ENCODE measurements at regions not wholly inside any gene's neighbourhood (a gene's known extent, or its start where the extent isn't known, plus 50 kb on each side); places are given as distances from the start of the nearest gene placed in this dataset.

DNA sequence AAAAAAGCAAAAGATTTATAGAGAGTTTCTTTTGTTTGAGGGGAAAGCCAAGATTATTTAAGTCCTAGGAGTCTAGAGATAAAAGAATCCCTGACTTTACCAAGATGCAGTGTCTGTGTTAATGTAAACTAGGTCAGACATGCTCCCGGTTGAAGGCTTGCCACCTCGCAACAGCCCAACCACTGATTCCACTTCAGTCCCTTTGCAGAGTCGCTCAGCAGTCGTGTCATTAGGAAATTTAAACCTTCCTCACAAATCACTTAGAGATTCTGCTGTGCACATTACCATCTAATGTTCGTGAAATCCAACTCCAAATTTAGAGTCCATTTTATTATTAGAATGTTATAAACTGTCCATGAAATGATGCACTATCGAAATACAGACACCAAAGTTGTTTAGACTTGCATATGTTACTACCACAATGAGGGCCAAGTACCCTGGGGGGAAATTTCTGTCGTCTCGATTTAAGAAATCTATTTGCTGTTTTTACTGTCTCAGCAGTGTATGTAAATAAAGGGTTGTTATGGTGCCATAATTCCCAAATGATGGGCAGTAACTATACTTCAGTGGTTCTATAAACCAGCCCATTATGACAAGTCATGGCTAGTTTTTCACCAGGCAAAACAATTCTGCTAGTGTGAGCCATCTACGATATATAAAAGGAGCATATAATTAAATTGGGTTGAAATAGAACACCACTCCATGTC lies 101.4 kb upstream of the MTNR1B start:
- Histone ChIP-seq H3K9me3 (ENCODE audit: insufficient read depth, low read depth, low read length) (no peaks in the 10 kb centered on the region), H3K4me3 (ENCODE audit: low read length) (no peak overlapping the region), H3K9ac (ENCODE audit: low read depth, low read length) (no peak overlapping the region), H3K36me3 (ENCODE audit: insufficient read depth, low read length) (no peaks in the 10 kb centered on the region), H3K4me1 (ENCODE audit: insufficient read depth, low read length) (no peaks in the 10 kb centered on the region), H3K27me3 (ENCODE audit: insufficient read depth, low read length) (no peaks in the 10 kb centered on the region), H3K27ac (ENCODE audit: low read depth, low read length) (no peak overlapping the region)
- WGBS = 94% methylated on average over 9 of the region's 9 CpGs

DNA sequence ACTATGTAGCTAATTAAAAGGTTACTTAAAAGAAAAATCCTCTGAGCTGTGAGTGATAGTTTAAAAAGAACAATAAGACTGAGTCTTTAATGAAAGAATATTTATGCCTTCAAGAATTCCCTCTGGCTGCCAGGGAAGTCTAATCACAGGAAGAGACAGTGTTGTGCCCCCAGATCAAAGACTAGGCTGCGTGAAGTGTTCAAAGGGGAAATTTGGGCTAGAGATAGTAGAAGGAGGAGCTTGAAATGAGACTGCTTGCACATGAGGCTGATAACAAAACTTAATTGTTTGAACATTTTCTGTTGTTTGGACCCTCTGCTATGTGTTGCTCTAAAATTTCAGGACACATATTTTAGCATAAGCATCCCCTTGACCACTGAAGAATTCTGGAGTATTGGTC lies 99.7 kb upstream of the MTNR1B start:
- Histone ChIP-seq H3K27me3 (ENCODE audit: insufficient read depth, low read length) (no peaks in the 10 kb centered on the region), H3K4me3 (ENCODE audit: low read length) (no peak overlapping the region), H3K9ac (ENCODE audit: low read depth, low read length) (no peak overlapping the region), H3K27ac (ENCODE audit: low read depth, low read length) (no peak overlapping the region), H3K36me3 (ENCODE audit: insufficient read depth, low read length) (no peaks in the 10 kb centered on the region), H3K4me1 (ENCODE audit: insufficient read depth, low read length) (no peaks in the 10 kb centered on the region), H3K9me3 (ENCODE audit: insufficient read depth, low read depth, low read length) (no peaks in the 10 kb centered on the region)
- WGBS = 88% methylated on average over 1 of the region's 1 CpG

DNA sequence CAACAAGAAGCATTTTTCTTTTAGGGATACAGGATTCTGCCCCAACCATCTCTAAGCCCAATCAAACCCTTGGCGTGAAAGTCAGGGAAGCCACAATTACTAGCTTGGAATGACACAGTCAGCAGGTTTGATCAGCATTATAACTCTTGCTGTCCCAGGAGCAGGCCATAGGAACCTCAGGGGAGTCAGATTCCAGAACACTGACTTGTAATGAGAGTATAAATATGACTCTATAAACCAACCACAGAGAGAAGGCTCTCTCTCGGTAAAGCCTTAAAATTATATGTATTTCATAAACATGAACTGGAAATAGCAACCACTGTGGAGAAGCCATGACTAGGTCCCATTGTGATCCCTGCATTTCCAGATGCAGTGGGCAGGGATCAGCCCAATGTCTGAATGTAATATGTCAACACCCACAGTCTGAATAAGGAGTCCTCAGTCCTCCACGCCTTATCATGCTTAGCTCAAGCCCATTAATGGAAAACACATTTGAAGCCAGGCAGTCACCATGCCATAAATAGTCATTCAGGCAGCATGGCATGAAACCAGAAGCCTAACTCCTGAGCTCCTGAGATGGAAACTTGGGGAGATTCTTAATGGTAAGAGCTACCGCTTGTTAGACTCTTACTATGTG lies 99.1 kb upstream of the MTNR1B start:
- H3K9me3 ChIP-seq (ENCODE audit: insufficient read depth, low read depth, low read length) = no peaks in the 10 kb centered on the region
- H3K4me1 ChIP-seq (ENCODE audit: insufficient read depth, low read length) = no peaks in the 10 kb centered on the region
- no peak overlapping the region for H3K27ac ChIP-seq (ENCODE audit: low read depth, low read length)
- no peak overlapping the region for H3K4me3 ChIP-seq (ENCODE audit: low read length)
- no peaks in the 10 kb centered on the region for H3K36me3 ChIP-seq (ENCODE audit: insufficient read depth, low read length)
- H3K9ac ChIP-seq (ENCODE audit: low read depth, low read length) = no peak overlapping the region
- no peaks in the 10 kb centered on the region for H3K27me3 ChIP-seq (ENCODE audit: insufficient read depth, low read length)
- WGBS = 92% methylated on average over 3 of the region's 4 CpGs

DNA sequence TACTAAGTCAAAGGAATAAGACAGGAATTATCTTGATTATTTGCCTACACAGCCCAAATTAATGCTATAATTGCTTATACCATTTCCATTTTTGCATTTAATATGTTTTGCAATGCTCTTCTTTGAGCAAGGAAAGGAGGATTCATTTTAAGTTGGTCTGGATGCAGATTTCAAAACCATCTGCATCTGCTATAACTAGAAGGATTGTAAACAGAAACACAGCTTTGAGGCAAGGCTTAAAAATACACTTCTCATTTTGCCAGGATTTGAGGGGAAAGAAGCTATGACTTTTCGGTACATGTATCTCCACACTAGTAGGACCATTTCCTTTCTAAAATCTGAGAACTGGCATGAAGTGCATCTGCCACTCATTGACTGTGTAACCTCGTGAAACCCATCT lies 95.9 kb upstream of the MTNR1B start:
- 99% methylated on average over 2 of the region's 2 CpGs for WGBS
- H3K27me3 ChIP-seq (ENCODE audit: insufficient read depth, low read length) = no peaks in the 10 kb centered on the region
- no peaks in the 10 kb centered on the region for H3K4me1 ChIP-seq (ENCODE audit: insufficient read depth, low read length)
- no peaks in the 10 kb centered on the region for H3K9me3 ChIP-seq (ENCODE audit: insufficient read depth, low read depth, low read length)
- H3K9ac ChIP-seq (ENCODE audit: low read depth, low read length) = no peak overlapping the region
- no peaks in the 10 kb centered on the region for H3K36me3 ChIP-seq (ENCODE audit: insufficient read depth, low read length)
- no peak overlapping the region for H3K4me3 ChIP-seq (ENCODE audit: low read length)
- no peak overlapping the region for H3K27ac ChIP-seq (ENCODE audit: low read depth, low read length)

DNA sequence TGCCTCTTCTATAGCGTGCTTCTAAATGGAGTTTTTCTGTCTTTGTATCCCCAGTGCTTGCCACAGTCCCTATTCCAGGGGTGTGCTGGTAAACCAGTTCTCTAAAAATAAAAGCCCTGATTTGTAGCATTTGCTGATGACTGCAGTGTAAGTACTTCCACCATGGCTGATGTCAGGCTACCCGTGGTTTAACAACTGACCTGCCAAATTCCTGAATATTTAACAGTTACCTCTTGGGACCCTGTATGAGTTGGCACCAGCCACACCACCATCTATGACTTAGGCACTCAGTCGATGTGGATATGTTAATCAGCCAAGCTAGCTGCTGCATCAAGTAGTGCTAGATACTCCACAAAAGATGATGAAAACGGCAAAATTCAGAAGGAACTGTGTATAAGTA lies 94.0 kb upstream of the MTNR1B start:
- Histone ChIP-seq H3K4me3 (ENCODE audit: low read length) (no peak overlapping the region), H3K9me3 (ENCODE audit: insufficient read depth, low read depth, low read length) (no peaks in the 10 kb centered on the region), H3K9ac (ENCODE audit: low read depth, low read length) (no peak overlapping the region), H3K36me3 (ENCODE audit: insufficient read depth, low read length) (no peaks in the 10 kb centered on the region), H3K4me1 (ENCODE audit: insufficient read depth, low read length) (peaks cover under 1% of the 10 kb centered on the region; the same call in 1 of the 2 replicates), H3K27me3 (ENCODE audit: insufficient read depth, low read length) (no peaks in the 10 kb centered on the region), H3K27ac (ENCODE audit: low read depth, low read length) (no peak overlapping the region)
- 83% methylated on average over 4 of the region's 4 CpGs for WGBS

DNA sequence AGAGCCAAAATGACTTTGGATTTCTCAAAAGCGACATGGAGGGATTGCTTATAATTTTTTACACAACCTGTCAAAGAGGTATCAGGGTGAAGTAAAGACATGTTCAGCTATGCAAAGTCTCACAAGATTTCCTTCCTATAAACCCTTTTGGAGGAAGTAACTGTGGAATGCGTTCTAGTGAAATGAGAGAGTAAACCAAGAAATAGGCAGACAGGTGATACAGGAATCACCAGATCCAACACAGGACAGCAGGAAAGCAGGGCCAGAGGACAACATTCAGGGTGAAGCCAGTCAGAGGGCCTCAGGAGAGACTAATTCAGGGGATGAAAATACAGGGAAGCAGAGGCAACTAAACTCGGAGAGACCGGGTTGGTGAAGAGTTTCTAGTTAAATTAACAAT lies 90.4 kb upstream of the MTNR1B start:
- Histone ChIP-seq H3K27me3 (ENCODE audit: insufficient read depth, low read length) (no peaks in the 10 kb centered on the region), H3K9ac (ENCODE audit: low read depth, low read length) (no peak overlapping the region), H3K36me3 (ENCODE audit: insufficient read depth, low read length) (no peaks in the 10 kb centered on the region), H3K9me3 (ENCODE audit: insufficient read depth, low read depth, low read length) (no peaks in the 10 kb centered on the region), H3K4me3 (ENCODE audit: low read length) (no peak overlapping the region), H3K4me1 (ENCODE audit: insufficient read depth, low read length) (peaks cover 4% of the 10 kb centered on the region; the same call in 1 of the 2 replicates), H3K27ac (ENCODE audit: low read depth, low read length) (no peak overlapping the region)
- WGBS = 100% methylated on average over 3 of the region's 4 CpGs

DNA sequence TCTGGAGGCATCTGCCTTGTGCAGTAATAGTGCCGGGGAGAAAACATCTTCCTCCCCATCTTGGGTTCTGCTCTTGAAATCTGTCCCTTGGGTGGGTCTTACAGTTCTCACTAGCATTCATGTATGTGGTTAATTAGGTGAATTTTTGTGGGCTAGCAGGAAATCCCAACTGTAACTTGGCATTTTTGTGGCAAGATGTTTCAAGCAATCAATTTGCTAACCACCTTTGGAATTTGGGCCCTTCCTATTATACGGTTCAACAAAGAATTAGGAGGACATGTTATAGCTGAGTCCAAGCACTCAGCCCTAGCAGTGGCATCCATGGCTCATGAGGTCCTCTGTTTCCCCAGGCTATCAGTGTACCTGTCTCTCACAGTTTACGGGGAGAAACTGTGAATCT lies 89.1 kb upstream of the MTNR1B start:
- no peaks in the 10 kb centered on the region for H3K36me3 ChIP-seq (ENCODE audit: insufficient read depth, low read length)
- no peaks in the 10 kb centered on the region for H3K27me3 ChIP-seq (ENCODE audit: insufficient read depth, low read length)
- no peak overlapping the region for H3K4me3 ChIP-seq (ENCODE audit: low read length)
- 87% methylated on average over 3 of the region's 3 CpGs for WGBS
- no peak overlapping the region for H3K9ac ChIP-seq (ENCODE audit: low read depth, low read length)
- no peaks in the 10 kb centered on the region for H3K9me3 ChIP-seq (ENCODE audit: insufficient read depth, low read depth, low read length)
- no peak overlapping the region for H3K27ac ChIP-seq (ENCODE audit: low read depth, low read length)
- H3K4me1 ChIP-seq (ENCODE audit: insufficient read depth, low read length) = peaks cover 4% of the 10 kb centered on the region; the same call in 1 of the 2 replicates

DNA sequence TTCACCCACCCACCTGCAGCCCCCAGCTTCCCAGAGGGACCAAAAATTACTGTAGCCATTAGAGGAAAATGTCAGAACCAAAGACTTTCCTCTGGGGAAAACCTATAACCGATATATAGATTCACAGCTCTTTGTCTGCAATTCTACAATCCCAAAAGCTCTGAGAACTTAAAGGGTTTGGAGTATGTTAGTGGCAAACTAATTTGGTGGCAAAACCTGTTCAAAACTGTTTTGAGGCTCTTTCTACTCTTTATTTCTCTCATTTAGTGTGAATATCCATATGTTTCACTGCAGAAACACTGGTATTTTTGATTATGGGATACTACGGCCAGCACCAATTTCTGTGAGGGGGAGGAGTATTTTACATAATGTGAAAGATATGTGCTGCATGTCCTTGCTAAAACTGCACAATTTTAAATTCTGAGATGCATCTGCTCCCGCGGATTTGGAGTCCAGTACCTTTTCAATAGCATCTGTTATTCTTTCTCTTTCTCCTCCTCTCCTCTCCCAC lies 87.5 kb upstream of the MTNR1B start:
- Histone ChIP-seq H3K4me1 (ENCODE audit: insufficient read depth, low read length) (peaks cover 4% of the 10 kb centered on the region; the same call in 1 of the 2 replicates), H3K27me3 (ENCODE audit: insufficient read depth, low read length) (no peaks in the 10 kb centered on the region), H3K4me3 (ENCODE audit: low read length) (no peak overlapping the region), H3K9me3 (ENCODE audit: insufficient read depth, low read depth, low read length) (no peaks in the 10 kb centered on the region), H3K36me3 (ENCODE audit: insufficient read depth, low read length) (no peaks in the 10 kb centered on the region), H3K27ac (ENCODE audit: low read depth, low read length) (no peak overlapping the region), H3K9ac (ENCODE audit: low read depth, low read length) (no peak overlapping the region)
- 93% methylated on average over 4 of the region's 4 CpGs for WGBS

DNA sequence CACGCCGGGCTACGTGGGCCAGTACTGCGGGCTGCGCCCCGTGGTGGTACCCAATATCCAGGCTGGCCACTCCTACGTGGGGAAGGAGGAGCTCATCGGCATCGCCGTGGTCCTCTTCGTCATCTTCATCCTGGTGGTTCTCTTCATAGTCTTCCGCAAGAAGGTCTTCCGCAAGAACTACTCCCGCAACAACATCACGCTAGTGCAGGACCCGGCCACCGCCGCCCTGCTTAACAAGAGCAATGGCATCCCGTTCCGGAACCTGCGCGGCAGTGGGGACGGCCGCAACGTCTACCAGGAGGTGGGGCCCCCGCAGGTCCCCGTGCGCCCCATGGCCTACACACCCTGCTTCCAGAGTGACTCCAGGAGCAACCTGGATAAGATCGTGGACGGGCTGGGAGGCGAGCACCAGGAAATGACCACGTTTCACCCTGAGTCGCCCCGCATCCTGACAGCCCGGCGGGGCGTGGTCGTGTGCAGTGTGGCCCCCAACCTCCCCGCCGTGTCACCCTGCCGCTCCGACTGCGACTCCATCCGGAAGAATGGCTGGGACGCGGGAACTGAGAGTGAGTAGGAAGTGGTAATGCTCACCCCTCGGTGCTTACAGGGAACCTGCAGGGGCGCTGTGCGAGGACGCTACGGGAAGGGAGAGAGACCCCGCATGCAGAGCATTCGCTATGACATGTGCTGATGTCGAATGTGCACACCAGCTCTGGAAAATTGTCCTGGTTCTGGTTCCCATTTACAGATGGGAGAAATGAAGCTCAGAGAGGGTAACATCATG lies 86.4 kb upstream of the MTNR1B start:
- Histone ChIP-seq H3K27ac (ENCODE audit: low read depth, low read length) (no peak overlapping the region), H3K27me3 (ENCODE audit: insufficient read depth, low read length) (no peaks in the 10 kb centered on the region), H3K9me3 (ENCODE audit: insufficient read depth, low read depth, low read length) (no peaks in the 10 kb centered on the region), H3K9ac (ENCODE audit: low read depth, low read length) (no peak overlapping the region), H3K36me3 (ENCODE audit: insufficient read depth, low read length) (no peaks in the 10 kb centered on the region), H3K4me3 (ENCODE audit: low read length) (no peak overlapping the region), H3K4me1 (ENCODE audit: insufficient read depth, low read length) (peaks cover 4% of the 10 kb centered on the region; the same call in 1 of the 2 replicates)
- whole genome bisulfite sequencing = 97% methylated on average over 54 of the region's 54 CpGs

DNA sequence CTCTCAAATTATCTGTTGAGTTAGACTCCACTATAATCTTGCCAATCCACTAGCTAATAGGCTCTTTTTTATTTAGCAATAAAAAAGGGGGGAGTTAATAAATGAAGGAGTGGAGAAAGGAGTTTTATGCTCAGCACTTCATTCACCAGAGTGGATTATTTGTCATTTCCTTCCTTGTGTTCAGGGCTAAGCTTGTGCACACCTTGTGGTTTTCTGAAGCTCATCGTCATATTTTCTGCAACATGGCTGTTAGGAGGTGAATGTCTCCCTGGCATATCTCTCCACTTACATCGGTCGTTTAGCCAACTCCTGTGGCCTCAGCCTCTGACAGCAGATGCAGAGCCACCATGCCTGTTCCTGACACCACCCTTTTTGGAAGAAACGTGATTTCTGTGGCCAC lies 83.9 kb upstream of the MTNR1B start:
- no peaks in the 10 kb centered on the region for H3K36me3 ChIP-seq (ENCODE audit: insufficient read depth, low read length)
- H3K27me3 ChIP-seq (ENCODE audit: insufficient read depth, low read length) = no peaks in the 10 kb centered on the region
- H3K4me1 ChIP-seq (ENCODE audit: insufficient read depth, low read length) = peaks cover 3% of the 10 kb centered on the region; the same call in 1 of the 2 replicates
- no peaks in the 10 kb centered on the region for H3K9me3 ChIP-seq (ENCODE audit: insufficient read depth, low read depth, low read length)
- H3K4me3 ChIP-seq (ENCODE audit: low read length) = no peak overlapping the region
- H3K27ac ChIP-seq (ENCODE audit: low read depth, low read length) = no peak overlapping the region
- WGBS = 91% methylated on average over 4 of the region's 4 CpGs
- no peak overlapping the region for H3K9ac ChIP-seq (ENCODE audit: low read depth, low read length)

DNA sequence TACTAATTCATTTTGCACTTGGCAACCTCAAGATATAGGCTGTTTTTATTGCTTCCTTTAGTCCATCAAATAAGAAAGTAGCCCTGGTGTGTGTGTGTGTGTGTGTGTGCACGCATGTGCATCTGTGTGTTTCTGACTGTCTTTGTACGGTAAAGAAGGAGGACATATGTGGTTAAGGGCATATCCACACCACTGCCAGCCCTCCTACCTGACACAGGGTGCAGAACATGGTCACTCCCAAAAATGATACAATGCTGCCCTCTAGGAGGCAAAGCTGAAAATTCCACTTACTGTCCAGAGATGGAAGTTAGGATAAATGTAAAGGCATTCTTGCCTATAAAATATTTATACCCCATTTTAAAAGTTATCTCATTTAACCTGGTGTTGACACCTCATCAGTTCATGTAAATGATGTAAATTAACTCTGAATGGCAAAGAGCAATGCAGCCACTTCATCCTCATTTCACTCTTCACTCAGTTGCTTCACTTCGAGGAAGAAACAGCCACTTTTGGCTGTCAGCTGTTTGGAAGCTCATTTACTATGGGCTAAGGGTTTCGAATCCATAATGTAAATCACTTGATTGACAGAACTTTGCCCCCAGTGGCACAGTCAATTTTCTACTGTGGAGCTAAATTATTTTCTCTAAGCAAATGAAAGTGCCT lies 83.1 kb upstream of the MTNR1B start:
- no peak overlapping the region for H3K27ac ChIP-seq (ENCODE audit: low read depth, low read length)

More for the DNA sequence above, 83.1 kb upstream of the MTNR1B start:
- Histone ChIP-seq H3K36me3 (ENCODE audit: insufficient read depth, low read length) (no peaks in the 10 kb centered on the region), H3K9me3 (ENCODE audit: insufficient read depth, low read depth, low read length) (no peaks in the 10 kb centered on the region), H3K27me3 (ENCODE audit: insufficient read depth, low read length) (no peaks in the 10 kb centered on the region), H3K4me1 (ENCODE audit: insufficient read depth, low read length) (no peaks in the 10 kb centered on the region), H3K4me3 (ENCODE audit: low read length) (no peak overlapping the region), H3K9ac (ENCODE audit: low read depth, low read length) (no peak overlapping the region)
- WGBS = 59% methylated on average over 4 of the region's 4 CpGs

All from HUES64 (cell line).